H1 (cell line): ENCODE measurements at regions not wholly inside any gene's neighbourhood (a gene's known extent, or its start where the extent isn't known, plus 50 kb on each side); places are given as distances from the start of the nearest gene placed in this dataset.

Experiments used
- CTBP2 ChIP-seq: IDR thresholded peaks from 2 replicates; pipeline ENCODE4 v1.7.0; 2011; ENCODE audit warnings: borderline replicate concordance, mild to moderate bottlenecking, moderate library complexity, mixed read lengths, low read length; ENCODE audit not compliant: insufficient read depth, insufficient read length
- MAFK ChIP-seq: IDR thresholded peaks from 2 replicates; pipeline ENCODE4 v1.6.1; 2012; ENCODE audit warnings: low read depth, mild to moderate bottlenecking, improper control_type of control experiment, low read length
- SAP30 ChIP-seq: fragments of 300-600 bp; sonication (generic); IDR thresholded peaks from 2 replicates; pipeline ENCODE4 v1.7.1; 2012; ENCODE audit warnings: low read length, moderate library complexity, mild to moderate bottlenecking, inconsistent platforms; ENCODE audit not compliant: insufficient read depth, insufficient replicate concordance

DNA sequence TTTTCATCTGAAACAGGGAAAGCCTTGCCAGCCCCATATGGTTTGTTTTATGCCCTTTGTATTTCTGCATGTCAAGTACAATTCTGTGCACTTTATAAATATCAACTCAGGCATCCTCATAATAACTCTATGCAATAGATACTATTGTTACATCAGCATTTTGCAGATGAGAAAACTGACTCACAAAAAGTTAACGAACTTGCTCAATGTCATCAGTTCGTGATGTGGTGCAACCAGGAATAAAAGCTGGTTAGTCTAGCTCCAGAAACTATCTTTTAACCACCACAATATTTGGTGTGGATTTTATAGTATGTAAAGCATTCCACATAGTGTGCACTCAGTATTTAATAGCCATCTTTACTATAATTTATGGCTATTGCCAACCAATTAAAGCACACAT, 134.9 kb downstream of the MRPS30 start (continued):
- no peak for TF ChIP-seq MAFK
- no peak for TF ChIP-seq CTBP2
- no peak for TF ChIP-seq SAP30
